DOHH2 (cell line): ENCODE measurements at regions not wholly inside any gene's neighbourhood (a gene's known extent, or its start where the extent isn't known, plus 50 kb on each side); places are given as distances from the start of the nearest gene placed in this dataset.

ENCODE experiments used
- CTCF ChIP-seq: fragments of 200-600 bp; sonication (generic); IDR thresholded peaks from one replicate; pipeline ENCODE4 v1.5.1; 2014; ENCODE audit warnings: antibody characterized with exemption, mild to moderate bottlenecking, low read depth, low read length; ENCODE audit not compliant: poor library complexity, severe bottlenecking
- EZH2phosphoT487 ChIP-seq: fragments of 200-600 bp; sonication (generic); IDR thresholded peaks from 2 replicates; pipeline ENCODE4 v1.6.1; 2017; ENCODE audit warnings: borderline replicate concordance, mild to moderate bottlenecking, antibody characterized with exemption, low read length, moderate library complexity, mixed read lengths

- TF ChIP-seq CTCF, result no peak
- TF ChIP-seq EZH2phosphoT487, result no peak
These were observed 96.5 kb downstream of the MMUT start for GRCh38 chr6:49366539-49366938.
